Nephron (organoid): ENCODE measurements at regions not wholly inside any gene's neighbourhood (a gene's known extent, or its start where the extent isn't known, plus 50 kb on each side); places are given as distances from the start of the nearest gene placed in this dataset.

ENCODE experiments used
- H3K27ac Mint-ChIP-seq, 3 experiments: 2 replicates each; pipeline ENCODE4 v1.8.0; 2020; ENCODE audit warnings: mixed read lengths in 3 of 3, mild to moderate bottlenecking in 2 of 3, moderate library complexity in 1 of 3
- H3K27me3 Mint-ChIP-seq: 2 replicates; pipeline ENCODE4 v1.8.0; 2021; ENCODE audit warnings: low read depth, mild to moderate bottlenecking, moderate library complexity, mixed read lengths
- H3K36me3 Mint-ChIP-seq: 2 replicates; pipeline ENCODE4 v1.8.0; 2020; ENCODE audit warnings: low read depth, mixed read lengths
- H3K4me1 Mint-ChIP-seq: 2 replicates; pipeline ENCODE4 v1.8.0; 2020; ENCODE audit warnings: mixed read lengths
- H3K4me3 Mint-ChIP-seq, 3 experiments: 2 replicates each; pipeline ENCODE4 v1.8.0; 2020; ENCODE audit warnings: mild to moderate bottlenecking in 3 of 3, mixed read lengths in 3 of 3, moderate library complexity in 2 of 3
- H3K9me3 Mint-ChIP-seq: 2 replicates; pipeline ENCODE4 v1.8.0; 2020; ENCODE audit warnings: mixed read lengths
- TF ChIP-seq, protein P1 (sequence below), 3 experiments: fragments of 200-600 bp; sonication (generic); IDR thresholded peaks; one replicate each; pipeline ENCODE4 v1.5.0; 2021; ENCODE audit warnings: antibody characterized with exemption in 3 of 3; ENCODE audit not compliant: unreplicated experiment in 3 of 3

- Mint-ChIP-seq H3K4me3 (no peak overlapping the region), H3K27ac (no peak overlapping the region), H3K36me3 (peaks cover 39% of the 10 kb centered on the region), H3K27me3 (no peaks in the 10 kb centered on the region), H3K9me3 (peaks cover 26% of the 10 kb centered on the region), H3K4me1 (no peaks in the 10 kb centered on the region)
- TF ChIP-seq, protein P1, sequence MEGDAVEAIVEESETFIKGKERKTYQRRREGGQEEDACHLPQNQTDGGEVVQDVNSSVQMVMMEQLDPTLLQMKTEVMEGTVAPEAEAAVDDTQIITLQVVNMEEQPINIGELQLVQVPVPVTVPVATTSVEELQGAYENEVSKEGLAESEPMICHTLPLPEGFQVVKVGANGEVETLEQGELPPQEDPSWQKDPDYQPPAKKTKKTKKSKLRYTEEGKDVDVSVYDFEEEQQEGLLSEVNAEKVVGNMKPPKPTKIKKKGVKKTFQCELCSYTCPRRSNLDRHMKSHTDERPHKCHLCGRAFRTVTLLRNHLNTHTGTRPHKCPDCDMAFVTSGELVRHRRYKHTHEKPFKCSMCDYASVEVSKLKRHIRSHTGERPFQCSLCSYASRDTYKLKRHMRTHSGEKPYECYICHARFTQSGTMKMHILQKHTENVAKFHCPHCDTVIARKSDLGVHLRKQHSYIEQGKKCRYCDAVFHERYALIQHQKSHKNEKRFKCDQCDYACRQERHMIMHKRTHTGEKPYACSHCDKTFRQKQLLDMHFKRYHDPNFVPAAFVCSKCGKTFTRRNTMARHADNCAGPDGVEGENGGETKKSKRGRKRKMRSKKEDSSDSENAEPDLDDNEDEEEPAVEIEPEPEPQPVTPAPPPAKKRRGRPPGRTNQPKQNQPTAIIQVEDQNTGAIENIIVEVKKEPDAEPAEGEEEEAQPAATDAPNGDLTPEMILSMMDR (IDR thresholded peaks at IDR 0.05; ENCODE audit: unreplicated experiment in 3 of 3), result no peak
Measured at GRCh38 chr17:13776027-13776551, 174.4 kb upstream of the HS3ST3A1 start.

DNA sequence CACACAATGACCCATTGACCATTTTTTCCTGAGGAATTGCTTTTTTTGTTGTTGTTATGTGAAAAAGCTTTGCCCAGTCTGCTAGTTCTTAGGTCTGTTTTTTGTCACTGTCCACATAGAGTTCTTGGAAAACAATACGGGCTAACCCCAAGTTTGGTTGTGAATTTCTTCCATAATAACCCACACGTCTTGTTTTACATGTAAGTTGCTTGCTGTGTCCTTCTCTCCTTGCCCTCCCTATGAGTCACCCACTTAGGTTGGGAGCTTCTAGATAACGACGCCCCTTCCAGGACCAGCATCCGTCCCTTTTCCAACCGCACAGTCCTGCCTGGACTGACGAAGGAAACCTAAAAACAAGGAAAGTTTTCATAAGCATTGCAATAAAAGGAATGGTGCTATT lies 175.3 kb upstream of the HS3ST3A1 start:
- no peaks in the 10 kb centered on the region for H3K4me1 Mint-ChIP-seq

GRCh38 chr17:13784434-13785095 lies 182.8 kb upstream of the HS3ST3A1 start:
- Mint-ChIP-seq H3K4me3 (no peak overlapping the region), H3K4me1 (peaks cover 4% of the 10 kb centered on the region), H3K27me3 (no peaks in the 10 kb centered on the region), H3K36me3 (peaks cover 10% of the 10 kb centered on the region), H3K27ac (no peak overlapping the region), H3K9me3 (peaks cover 6% of the 10 kb centered on the region)
- TF ChIP-seq, protein P1 (IDR thresholded peaks at IDR 0.05; ENCODE audit: unreplicated experiment in 3 of 3), result no peak

More for the DNA sequence above, 175.3 kb upstream of the HS3ST3A1 start:
- no peaks in the 10 kb centered on the region for H3K27me3 Mint-ChIP-seq
- H3K9me3 Mint-ChIP-seq, result peaks cover 21% of the 10 kb centered on the region
- TF ChIP-seq, protein P1 (IDR thresholded peaks at IDR 0.05; ENCODE audit: unreplicated experiment in 3 of 3), result no peak
- peaks cover 34% of the 10 kb centered on the region for H3K36me3 Mint-ChIP-seq
- H3K4me3 Mint-ChIP-seq, result no peak overlapping the region
- H3K27ac Mint-ChIP-seq, result no peak overlapping the region

DNA sequence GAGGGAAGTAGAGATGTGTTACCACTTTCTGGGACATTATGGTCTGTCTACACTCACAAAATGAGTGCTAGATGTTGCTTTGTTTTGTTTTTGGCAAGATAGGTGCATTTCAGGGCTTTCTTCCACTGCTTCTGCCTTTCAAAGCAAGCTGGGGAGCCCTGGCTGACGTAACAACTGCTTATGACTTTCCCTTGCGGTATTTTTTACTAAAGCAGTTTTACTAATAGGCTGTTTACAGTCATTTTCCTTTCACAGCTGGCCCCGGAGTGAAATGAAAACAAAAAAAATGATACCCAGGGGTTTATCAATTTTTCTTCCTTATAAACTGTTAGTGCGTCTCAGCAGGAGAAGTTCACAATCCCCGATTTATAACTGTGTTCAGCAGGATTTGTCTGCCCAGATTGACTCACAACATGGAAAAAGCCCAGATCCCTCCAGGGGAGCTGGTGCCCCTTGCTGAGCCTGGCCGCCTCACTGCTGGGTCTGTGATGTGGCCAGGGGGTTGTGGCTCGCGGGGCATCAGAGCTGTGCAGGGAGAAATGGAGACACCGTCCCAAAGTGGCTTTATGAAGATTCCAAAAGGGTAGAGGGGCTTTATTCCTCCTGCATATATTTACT lies 184.4 kb upstream of the HS3ST3A1 start:
- H3K4me3 Mint-ChIP-seq, result no peak overlapping the region
- H3K4me1 Mint-ChIP-seq, result peaks cover 4% of the 10 kb centered on the region
- TF ChIP-seq, protein P1 (IDR thresholded peaks at IDR 0.05; ENCODE audit: unreplicated experiment in 3 of 3), result no peak
- H3K27ac Mint-ChIP-seq, result no peak overlapping the region
- H3K9me3 Mint-ChIP-seq, result peaks cover 2% of the 10 kb centered on the region
- no peaks in the 10 kb centered on the region for H3K36me3 Mint-ChIP-seq
- H3K27me3 Mint-ChIP-seq, result no peaks in the 10 kb centered on the region

- Mint-ChIP-seq H3K9me3 (peaks cover 2% of the 10 kb centered on the region), H3K27me3 (no peaks in the 10 kb centered on the region), H3K36me3 (no peaks in the 10 kb centered on the region), H3K27ac (no peak overlapping the region), H3K4me3 (no peak overlapping the region), H3K4me1 (peaks cover 4% of the 10 kb centered on the region)
- TF ChIP-seq, protein P1 (IDR thresholded peaks at IDR 0.05; ENCODE audit: unreplicated experiment in 3 of 3), result no peak
Measured at GRCh38 chr17:13787636-13788035, 185.9 kb upstream of the HS3ST3A1 start.
